SKM-1 (cell line): ENCODE measurements at regions not wholly inside any gene's neighbourhood (a gene's known extent, or its start where the extent isn't known, plus 50 kb on each side); places are given as distances from the start of the nearest gene placed in this dataset.
"Not testable (repeated sequence)": the region's sequence is repeated elsewhere in the genome, so short reads cannot be mapped to it uniquely, and the experiment has no call there.

Experiments used
- DNase-seq: peaks from one replicate; lab custom pipeline; 2025; ENCODE audit not compliant: unreplicated experiment; lab: John Stamatoyannopoulos, UW

DNA sequence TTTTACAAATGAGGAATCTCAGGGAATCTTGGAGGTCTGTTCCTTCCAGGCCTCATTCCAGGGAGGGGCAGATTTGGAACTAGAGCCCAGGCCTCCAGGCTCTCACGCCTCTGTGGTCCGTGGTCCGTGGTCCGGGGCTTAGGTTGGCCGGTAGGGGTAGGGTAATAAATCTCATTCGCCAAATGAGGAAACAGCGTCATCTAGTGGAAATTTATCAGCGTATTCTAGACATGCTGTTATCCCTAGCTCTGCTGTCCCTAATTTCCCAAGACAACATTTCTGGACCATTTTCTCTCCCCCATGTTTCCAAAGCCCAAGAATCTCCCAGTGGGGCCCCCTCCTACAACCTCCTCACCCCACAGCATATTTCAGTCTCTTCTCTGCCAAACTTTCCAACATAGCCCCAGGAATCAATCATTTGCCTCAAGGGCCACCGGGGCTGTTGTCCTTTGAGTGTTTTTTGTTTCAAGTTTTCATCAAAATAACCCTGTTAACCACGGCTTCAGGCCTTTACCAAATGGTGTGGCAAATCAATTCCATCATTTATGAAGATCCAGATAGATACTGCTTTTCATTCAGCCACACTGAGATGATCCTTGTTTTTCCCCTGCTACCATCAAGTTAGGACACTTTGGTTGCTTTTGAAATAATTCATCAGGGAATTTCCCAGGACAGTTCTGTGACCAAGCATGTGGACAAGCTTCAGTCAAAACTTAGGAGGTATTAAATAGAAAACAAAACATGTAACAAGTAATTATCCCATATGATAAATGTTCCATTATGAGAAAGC, 126.8 kb downstream of the ALDH8A1 start:
- DNase-seq: peak; percentile 59

DNA sequence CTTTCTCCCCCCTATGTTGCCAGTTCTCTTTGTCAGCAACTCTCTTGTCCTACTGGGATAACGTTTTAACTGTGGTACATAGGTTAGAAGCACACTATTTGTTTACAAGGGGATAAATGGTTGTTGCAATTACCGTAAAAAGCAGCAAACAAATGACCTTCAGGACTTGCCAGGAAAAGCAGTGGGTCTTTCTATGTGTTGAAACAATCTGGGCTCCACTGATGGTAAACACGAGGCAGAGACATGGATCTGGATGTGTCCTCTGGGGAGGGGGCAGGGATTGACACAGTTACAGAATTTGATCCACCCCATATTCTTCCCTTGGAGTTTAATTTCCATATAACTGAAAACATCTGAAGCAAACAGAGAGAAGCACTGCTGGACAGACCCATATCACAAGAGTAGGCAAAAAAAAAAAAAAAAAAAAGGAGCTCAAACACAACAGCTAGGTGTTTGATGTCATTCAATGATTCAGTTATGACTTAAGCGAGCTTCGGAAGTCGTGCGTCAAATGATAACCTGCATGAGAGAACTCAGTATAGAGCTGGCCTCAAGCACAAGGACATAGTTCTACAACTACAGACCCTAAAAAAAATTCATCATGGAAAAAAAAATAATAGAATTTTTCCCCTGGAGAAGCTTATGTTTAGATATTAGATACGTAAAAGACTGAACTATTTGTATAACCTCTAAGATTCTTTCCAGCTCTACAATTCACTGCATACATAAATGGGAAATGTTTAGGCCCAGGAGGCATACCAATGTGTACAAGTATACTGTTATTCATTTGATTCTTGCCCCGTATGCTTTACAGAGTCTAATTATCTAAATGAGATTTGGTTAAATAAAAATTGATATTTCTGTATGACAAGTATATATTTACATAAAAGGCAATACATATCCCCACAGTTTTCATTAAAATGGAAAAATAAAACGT, 127.7 kb downstream of the ALDH8A1 start:
- no peak for DNase-seq

DNA sequence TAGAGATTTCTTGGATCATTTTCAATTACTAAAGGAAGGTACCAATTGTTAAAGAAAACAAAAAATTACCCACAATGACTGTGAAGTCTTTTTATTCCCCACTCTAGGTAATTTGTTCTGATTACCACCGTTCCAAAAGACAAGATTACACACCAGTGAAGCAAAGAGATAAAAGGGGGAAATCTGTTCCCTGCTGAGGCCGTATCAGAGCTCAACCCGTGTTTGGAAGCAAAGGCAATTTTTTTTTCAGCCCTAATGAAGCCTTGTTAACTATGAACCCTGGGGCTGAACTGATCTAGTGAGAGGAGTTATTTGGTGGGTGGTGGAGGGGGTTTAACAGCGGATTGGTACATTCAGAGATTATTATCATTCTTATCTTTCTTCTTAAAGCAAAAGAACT, 128.5 kb downstream of the ALDH8A1 start:
- no peak for DNase-seq

GRCh38 chr6:134819863-134820800, 129.8 kb downstream of the ALDH8A1 start:
- no peak for DNase-seq

DNA sequence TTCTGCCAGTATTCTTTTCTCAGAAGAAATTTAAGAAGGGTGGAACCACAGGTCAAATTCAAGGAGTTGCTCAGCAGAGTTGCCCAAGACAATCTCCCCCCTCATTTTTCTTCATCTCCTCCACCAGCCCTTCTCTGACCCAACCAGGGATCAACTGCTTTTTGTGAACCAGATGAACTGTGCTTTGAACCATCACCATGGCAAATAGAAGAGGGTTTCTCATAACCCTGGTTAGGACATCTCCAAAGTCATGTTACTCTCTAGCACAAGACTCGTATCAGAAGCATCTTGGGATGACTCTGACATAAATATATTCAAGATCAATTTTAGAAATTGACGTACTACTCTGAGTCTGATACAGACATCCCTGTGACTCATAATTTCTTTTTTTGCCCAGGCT, 130.7 kb downstream of the ALDH8A1 start:
- no peak for DNase-seq

DNA sequence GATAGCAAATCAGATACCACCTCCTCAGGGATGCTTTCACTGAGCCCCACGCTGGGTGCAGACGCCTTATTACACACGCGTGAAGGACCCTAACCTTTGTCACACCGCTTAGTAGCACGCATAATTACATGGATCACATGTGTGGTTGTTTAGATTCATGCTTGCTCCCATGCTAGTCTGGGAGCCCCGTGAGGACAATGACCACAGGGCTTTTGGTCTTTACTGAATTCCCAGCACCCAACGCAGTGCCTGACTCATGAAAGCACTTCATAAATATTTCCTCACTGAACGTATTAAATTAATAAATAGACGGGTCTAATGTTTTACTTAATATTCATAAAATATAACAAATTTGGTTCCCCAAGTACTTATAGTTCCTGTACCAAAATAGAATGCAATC, 132.5 kb downstream of the ALDH8A1 start:
- no peak for DNase-seq

DNA sequence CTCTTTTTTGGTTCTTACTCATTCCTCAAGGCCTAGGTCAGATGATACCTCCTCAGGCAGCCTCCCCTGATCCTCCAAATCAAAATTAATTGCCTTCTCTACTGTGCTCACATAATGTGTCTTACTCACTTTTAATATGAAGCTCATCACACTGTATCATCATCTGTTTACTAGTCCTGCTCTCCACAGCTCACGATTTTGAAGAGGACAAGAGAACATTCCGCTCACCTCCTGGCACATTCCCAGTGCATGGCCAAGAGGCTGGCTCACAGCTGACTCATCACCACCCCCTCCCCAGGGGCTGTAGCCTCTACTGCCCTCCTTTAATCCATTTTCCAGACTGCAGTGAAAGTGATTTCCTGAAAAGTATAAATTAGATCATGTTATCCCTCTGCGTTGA, 133.1 kb downstream of the ALDH8A1 start:
- no peak for DNase-seq

GRCh38 chr6:134816300-134816699, 133.6 kb downstream of the ALDH8A1 start:
- DNase-seq: no peak

DNA sequence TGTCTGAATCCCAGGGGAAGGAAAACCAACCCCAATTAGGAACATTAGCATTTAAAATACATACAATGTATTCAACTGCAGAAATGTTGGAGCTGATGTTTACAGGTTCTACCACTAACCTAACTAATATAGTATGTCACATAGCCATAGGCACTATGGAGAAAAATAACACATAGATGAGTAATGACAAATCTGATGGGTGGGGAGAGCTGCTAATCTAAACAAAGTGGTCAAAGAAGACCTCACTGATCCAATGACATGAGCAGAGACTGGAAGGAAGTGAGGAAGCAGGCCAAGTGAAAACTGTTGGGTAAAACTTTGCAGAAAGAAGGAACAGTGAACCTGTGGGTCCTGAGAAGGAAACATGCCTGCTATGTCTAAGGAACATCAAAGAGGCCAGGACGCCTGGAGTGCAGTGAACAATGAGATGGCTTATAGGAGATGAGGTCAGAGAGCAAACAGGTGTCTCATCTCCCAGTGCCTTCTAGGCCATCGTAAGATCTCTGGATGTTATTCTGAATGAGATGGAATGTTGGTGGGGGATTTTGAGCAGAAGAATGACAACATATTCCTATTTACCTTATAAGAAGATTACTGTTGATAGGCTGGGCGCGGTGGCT, 135.7 kb downstream of the ALDH8A1 start:
- no peak for DNase-seq

DNA sequence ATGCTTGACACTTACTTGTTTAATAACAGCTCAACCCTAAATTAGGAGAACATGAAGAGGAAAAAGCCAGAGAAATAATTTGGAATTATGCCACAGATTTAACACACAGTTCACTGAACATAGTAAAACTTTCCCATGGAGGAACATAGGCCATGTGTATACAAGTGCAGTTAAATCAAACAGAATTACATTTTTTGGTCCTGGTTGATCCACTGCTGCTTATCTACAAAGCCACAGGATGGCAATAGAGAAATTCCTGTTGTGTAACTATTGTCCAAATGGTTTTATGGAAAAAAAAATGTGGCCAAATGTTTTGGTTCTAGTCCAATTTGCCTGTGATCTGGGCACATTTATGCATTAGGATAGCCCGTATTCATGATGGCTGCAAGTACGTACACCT, 136.8 kb downstream of the ALDH8A1 start:
- no peak for DNase-seq

DNA sequence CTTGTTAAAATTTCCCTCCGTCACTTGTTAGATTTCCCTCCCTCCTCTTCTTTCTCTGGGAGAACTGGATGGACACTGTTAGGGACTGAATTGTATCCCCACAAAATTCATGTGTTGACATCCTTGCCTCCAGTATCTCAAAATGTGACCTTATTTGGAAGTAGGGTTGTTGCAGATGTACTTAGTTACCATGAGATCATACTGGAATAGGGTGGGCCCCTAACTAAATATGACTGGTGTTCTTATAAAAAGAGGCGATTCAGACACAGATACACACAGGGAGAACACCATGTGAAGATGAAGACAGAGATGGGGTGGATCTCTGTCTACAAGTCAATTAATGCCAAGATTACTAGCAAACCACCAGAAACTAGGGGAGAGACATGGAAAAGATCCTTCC, 139.5 kb downstream of the ALDH8A1 start:
- no peak for DNase-seq

DNA sequence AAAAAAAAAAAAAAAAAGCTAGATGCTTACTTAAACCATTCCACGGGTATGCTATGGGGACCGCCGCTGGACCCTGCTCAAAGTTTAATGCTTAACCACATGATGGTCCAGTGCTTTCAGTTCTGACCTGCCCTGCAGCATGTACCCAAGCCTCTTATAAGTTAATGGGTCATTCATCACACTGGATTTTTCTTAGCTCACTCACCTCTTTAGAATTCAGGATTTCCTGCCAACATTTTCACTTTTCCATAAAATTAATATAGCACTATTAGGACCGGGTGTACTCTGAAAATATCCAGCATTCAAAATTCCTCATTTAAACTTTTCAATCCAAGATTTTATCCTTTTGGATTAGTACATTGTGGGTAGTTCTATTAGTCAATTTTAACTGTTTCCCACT, 140.8 kb downstream of the ALDH8A1 start:
- DNase-seq: no peak

- no peak for DNase-seq
Observed at GRCh38 chr6:134806180-134806798, 143.6 kb downstream of the ALDH8A1 start.

DNA sequence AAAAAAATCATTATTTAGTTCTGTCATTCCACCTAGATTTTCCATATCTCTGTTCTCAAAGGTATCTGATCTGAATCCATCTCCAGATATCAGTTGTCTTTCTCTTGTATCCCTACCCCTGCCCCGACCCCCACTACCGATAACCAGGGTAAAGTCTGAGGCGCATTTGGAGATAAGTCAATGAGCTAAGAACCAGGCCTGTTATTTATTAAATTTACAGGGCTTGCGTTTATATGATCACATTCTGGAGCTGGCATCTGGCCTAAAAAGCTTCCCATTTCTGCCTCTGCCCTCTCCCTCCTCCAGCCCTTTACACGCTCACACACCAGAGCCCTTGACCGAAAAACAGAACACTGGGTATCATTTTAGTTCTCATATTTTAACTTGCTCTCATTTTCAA, 144.7 kb downstream of the ALDH8A1 start:
- no peak for DNase-seq

- not testable (repeated sequence) for DNase-seq
Observed at GRCh38 chr6:134804311-134804710, 145.6 kb downstream of the ALDH8A1 start.

DNA sequence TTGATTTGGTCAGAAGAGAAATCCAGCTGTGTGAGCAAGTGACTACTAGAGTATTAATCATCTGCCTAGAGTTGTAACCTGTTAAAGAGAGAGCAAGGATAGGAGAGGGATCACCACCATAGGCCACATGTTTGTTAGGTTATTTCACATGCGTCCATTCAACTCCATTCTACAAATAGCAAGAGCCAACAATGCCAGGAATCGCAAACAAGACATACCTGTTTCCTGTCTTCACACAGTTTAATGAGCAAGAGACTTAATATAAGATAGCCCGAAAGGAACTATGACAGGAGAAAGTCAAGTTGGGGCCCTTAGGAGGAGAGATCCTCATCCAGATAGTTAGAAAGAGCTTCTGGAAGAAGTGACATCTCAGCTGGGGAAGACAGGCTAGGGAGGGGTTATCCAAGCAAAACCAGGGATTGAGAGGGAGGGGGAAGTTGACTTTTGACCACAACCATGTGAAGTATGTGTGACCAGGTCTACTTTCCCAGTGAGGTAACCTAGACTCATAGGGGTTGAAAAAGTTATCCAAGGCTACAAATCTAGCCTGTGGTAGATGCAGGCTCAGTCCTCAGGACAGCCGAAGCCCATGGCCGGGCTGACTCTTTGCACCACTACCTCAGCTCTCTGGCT, 147.4 kb downstream of the ALDH8A1 start:
- DNase-seq: no peak

DNA sequence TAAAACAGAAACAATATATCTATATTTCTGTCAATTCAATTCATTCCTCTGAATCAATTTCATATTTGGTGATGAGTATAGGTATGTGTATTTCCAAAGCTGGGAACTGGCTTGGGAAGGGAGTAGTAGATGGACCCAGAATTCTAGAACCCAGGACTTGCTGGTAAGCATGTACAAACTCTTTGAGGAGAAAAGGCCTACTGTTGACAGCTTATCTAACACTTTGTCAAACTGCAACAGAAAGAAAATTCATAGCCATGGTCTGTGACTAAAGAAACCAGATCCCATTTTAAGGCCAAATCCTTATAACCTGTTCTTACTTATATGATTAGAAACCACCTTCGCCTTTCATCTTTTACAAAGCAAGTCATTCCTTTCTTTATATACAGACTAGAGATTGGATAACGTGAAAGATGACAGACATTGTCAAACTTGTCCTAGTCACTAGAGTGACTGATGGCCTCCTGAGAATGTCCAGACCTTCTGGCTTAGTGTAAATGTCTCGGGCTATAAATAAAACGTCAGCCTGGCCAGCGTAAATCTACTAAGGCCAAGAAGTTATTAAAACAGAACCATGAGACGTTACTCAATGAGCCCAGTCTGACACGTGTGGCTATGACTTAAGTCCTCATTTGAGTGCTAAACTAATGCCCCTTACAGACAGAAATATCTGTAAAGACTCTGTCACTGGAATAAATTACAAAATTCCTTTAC, 152.3 kb downstream of the ALDH8A1 start:
- no peak for DNase-seq

DNA sequence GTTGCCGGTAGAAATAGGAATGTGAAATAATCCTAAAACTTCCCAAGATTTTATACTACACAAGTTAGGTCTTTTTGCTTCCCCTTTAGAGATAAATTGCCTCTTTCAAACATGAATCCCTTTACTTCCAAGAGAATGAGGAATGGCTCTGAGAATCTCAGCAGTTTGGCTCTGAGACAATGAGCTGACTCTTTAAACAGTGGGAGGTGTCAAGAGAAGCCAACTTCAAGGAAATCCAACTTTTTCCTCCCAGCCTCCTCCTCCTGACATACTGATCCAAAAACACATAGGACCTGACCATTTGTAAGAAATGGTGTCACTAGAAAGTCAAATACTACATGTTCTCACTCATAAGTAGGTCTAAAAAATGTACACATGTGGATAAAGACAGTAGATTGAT, 154.2 kb downstream of the ALDH8A1 start:
- no peak for DNase-seq

- no peak for DNase-seq
Observed at GRCh38 chr6:134795001-134795400, 154.9 kb downstream of the ALDH8A1 start.
